PC-9 (cell line): ENCODE measurements at regions not wholly inside any gene's neighbourhood (a gene's known extent, or its start where the extent isn't known, plus 50 kb on each side); places are given as distances from the start of the nearest gene placed in this dataset.

ENCODE experiments used
- BruUV-seq: library from RNA; stranded (reverse); fragments of 400-500 nt; replicated peaks from 2 replicates; lab custom pipeline; 2021; lab: Mats Ljungman, UMichigan
- CTCF ChIA-PET: fragments of 300-600 bp; sonication (Branson Sonifier 250); formaldehyde crosslinking; loops from one replicate; lab custom pipeline; 2022; ENCODE audit warnings: antibody characterized with exemption; lab: Charles Lee
- POLR2A ChIA-PET: fragments of 300-600 bp; sonication (Branson Sonifier 250); formaldehyde crosslinking; loops from one replicate; lab custom pipeline; 2022; ENCODE audit warnings: antibody characterized with exemption; ENCODE audit not compliant: unreplicated experiment; lab: Charles Lee
- DNase-seq, 2 experiments: peaks; one replicate each; pipeline versions ENCODE4 v3.0.0 to v3.0.0-alpha.2; 2015 to 2022; ENCODE audit warnings: mixed read lengths in 1 of 2
- H2AFZ ChIP-seq: fragments of 200-600 bp; sonication (generic); 2 replicates; pipeline ENCODE4 v1.8.1; 2017; ENCODE audit warnings: antibody characterized with exemption
- H3F3A ChIP-seq: fragments of 200-600 bp; sonication (generic); 2 replicates; pipeline ENCODE4 v1.8.1; 2017; ENCODE audit warnings: antibody characterized with exemption, mild to moderate bottlenecking, low read depth; ENCODE audit not compliant: insufficient read depth
- H3K27ac ChIP-seq: fragments of 200-600 bp; sonication (generic); 2 replicates; pipeline ENCODE4 v1.6.1; 2016; ENCODE audit warnings: mixed run types
- H3K27me3 ChIP-seq: fragments of 200-600 bp; sonication (generic); 2 replicates; pipeline ENCODE4 v1.6.1; 2016; ENCODE audit warnings: low read depth, mixed run types; ENCODE audit not compliant: insufficient read depth
- H3K36me3 ChIP-seq: fragments of 200-600 bp; sonication (generic); 2 replicates; pipeline ENCODE4 v1.6.1; 2016; ENCODE audit warnings: low read depth, mixed run types
- H3K4me1 ChIP-seq: fragments of 200-600 bp; sonication (generic); replicated peaks from 2 replicates; pipeline ENCODE4 v1.6.1; 2016; ENCODE audit warnings: mixed run types; ENCODE audit not compliant: insufficient read depth
- H3K4me2 ChIP-seq: fragments of 200-600 bp; sonication (generic); 2 replicates; pipeline ENCODE4 v1.6.1; 2017; ENCODE audit warnings: mixed run types
- H3K4me3 ChIP-seq: fragments of 200-600 bp; sonication (generic); 2 replicates; pipeline ENCODE4 v1.6.1; 2016; ENCODE audit warnings: mixed run types
- H3K79me2 ChIP-seq: fragments of 200-600 bp; sonication (generic); 2 replicates; pipeline ENCODE4 v1.6.1; 2017; ENCODE audit warnings: low read depth, mixed run types
- H3K9me2 ChIP-seq: fragments of 200-600 bp; sonication (generic); 2 replicates; pipeline ENCODE4 v1.8.1; 2017; ENCODE audit warnings: mild to moderate bottlenecking; ENCODE audit not compliant: insufficient read depth
- H3K9me3 ChIP-seq: fragments of 200-600 bp; sonication (generic); 2 replicates; pipeline ENCODE4 v1.8.1; 2016; ENCODE audit warnings: low read depth; ENCODE audit not compliant: insufficient read depth
- H4K20me1 ChIP-seq: fragments of 200-600 bp; sonication (generic); 2 replicates; pipeline ENCODE4 v1.8.1; 2017; ENCODE audit not compliant: insufficient read depth
- EZH2 ChIP-seq: fragments of 200-600 bp; sonication (generic); IDR thresholded peaks from 2 replicates; pipeline ENCODE4 v1.8.0; 2017; ENCODE audit warnings: antibody characterized with exemption, low read depth
- intact Hi-C: fragments of 100-400 bp; cut with micrococcal nuclease; formaldehyde crosslinking; loops from one replicate; pipeline ENCODE4 v1.10.0; 2022; ENCODE audit not compliant: unreplicated experiment
- TF ChIP-seq, protein P1 (sequence below): fragments of 200-600 bp; sonication (generic); conservative IDR thresholded peaks from 2 replicates; pipeline ENCODE4 v1.6.1; 2017; ENCODE audit warnings: mixed run types, antibody characterized with exemption, mild to moderate bottlenecking, moderate library complexity

DNA sequence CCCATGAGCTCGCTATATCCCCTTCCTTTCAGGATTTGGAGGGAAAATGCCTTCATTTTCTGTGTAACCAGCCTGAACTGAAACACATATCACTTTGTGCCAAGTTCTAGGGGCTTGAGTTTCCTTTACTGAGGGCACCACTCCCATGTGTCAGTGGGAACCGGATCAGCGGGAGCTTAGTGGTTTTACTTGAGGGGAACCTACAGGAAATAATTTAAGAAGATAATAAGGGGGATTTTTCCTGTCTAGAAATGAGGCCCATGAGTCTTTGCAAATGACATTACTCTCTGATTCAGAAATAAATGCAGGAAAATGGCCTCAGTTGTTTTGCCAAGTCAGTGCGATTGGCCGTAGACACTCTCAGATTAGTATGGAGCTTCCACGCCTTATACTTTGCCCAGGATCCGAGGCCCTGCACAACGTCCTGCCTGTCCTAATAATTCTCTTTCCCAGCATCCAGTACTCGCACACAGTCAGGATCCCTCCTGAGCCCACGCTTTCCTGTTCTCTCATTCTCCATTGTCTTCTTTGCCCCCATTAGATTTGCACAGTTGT, 86.4 kb upstream of the LYZL1 start:
- intact Hi-C loops, result no loop called here
- ChIA-PET POLR2A (no interaction called here), CTCF (no interaction called here)
- Histone ChIP-seq H4K20me1 (no peaks in the 10 kb centered on the region), H3K4me3 (no peak overlapping the region), H3K27ac (no peak overlapping the region), H3F3A (no peaks in the 10 kb centered on the region), H3K27me3 (no peaks in the 10 kb centered on the region), H3K9me3 (no peaks in the 10 kb centered on the region), H3K4me2 (no peak overlapping the region), H3K4me1 (no peaks in the 10 kb centered on the region), H3K79me2 (no peaks in the 10 kb centered on the region), H2AFZ (no peak overlapping the region), H3K9me2 (no peaks in the 10 kb centered on the region), H3K36me3 (no peaks in the 10 kb centered on the region)
- BruUV-seq, result no TSS peak
- no peak for DNase-seq
- TF ChIP-seq EZH2, result no peak
- TF ChIP-seq, protein P1, sequence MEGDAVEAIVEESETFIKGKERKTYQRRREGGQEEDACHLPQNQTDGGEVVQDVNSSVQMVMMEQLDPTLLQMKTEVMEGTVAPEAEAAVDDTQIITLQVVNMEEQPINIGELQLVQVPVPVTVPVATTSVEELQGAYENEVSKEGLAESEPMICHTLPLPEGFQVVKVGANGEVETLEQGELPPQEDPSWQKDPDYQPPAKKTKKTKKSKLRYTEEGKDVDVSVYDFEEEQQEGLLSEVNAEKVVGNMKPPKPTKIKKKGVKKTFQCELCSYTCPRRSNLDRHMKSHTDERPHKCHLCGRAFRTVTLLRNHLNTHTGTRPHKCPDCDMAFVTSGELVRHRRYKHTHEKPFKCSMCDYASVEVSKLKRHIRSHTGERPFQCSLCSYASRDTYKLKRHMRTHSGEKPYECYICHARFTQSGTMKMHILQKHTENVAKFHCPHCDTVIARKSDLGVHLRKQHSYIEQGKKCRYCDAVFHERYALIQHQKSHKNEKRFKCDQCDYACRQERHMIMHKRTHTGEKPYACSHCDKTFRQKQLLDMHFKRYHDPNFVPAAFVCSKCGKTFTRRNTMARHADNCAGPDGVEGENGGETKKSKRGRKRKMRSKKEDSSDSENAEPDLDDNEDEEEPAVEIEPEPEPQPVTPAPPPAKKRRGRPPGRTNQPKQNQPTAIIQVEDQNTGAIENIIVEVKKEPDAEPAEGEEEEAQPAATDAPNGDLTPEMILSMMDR, result no peak

DNA sequence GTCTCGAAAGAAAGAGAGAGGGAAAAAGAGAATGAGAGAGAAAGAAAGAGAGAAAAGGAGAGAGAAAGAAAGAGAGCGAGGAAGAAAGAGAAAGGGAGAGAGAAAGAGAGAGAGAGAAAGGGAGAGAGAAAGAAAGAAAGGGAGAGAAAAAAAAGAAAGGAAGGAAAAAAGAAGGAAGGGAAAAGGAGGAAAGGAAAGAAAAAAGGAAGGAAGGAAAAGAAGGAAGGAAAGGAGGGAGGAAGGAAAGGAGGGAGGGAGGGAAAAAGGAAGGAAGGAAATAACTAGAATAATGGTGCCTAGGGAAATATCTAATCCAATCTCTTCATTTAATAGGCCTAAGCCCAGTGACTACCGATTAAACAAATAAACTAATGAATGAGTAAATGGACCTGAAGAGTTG, 85.4 kb upstream of the LYZL1 start:
- CTCF ChIA-PET, result interaction anchor here (0.6 kb wide), 1 partner anchor 189 kb away, joined by 12 read pairs; no protein-coding TSS in a partner anchor
- intact Hi-C loops, result no loop called here

DNA sequence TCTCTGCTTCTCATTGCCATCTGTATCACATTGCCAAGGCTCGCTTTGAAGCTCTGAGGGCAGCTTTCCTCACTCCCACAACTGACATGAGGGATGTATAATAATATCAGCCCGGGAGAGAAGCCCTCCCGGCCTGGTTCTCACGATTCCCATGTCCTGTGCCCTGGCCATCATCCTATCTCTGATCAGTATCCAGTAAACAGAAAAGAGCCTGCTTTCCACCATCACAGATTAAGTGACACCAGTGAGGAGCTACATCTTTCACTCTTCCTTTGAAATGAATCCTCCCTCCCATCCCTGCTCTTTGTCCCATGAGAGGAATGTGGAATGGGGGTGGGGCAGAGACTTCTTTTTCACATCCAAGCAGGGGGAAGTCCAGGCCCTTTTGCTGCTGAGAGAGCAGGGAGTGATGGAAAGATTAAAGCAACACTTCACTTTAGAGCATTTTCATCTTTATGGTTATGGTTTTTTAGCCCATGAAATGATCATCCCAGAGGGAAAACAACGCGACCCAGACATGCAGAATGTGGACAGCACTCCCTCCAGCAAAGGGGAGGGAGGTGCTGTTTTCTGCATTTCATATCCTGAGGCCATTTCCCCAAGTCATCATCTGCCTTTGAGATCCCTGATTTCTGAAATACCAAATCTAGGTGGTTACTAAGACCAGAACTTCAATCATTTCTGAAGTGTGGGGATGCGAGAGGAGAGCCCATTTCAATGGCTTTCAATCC, 84.6 kb upstream of the LYZL1 start:
- CTCF ChIA-PET, result interaction anchor here (0.6 kb wide), 1 partner anchor 188 kb away, joined by 12 read pairs; no protein-coding TSS in a partner anchor
- Histone ChIP-seq H3K4me3 (no peak overlapping the region), H3K27me3 (no peaks in the 10 kb centered on the region), H3K4me2 (no peak overlapping the region), H3K36me3 (no peaks in the 10 kb centered on the region), H2AFZ (no peak overlapping the region), H3K9me3 (no peaks in the 10 kb centered on the region), H4K20me1 (no peaks in the 10 kb centered on the region), H3F3A (no peaks in the 10 kb centered on the region), H3K4me1 (no peaks in the 10 kb centered on the region), H3K9me2 (no peaks in the 10 kb centered on the region), H3K79me2 (no peaks in the 10 kb centered on the region), H3K27ac (no peak overlapping the region)
- intact Hi-C loops, result no loop called here
- BruUV-seq, result no TSS peak
- no peak for DNase-seq
- POLR2A ChIA-PET, result no interaction called here
- TF ChIP-seq, protein P1, result no peak
- no peak for TF ChIP-seq EZH2

More for the DNA sequence above, 85.4 kb upstream of the LYZL1 start:
- Histone ChIP-seq H3K79me2 (no peaks in the 10 kb centered on the region), H4K20me1 (no peaks in the 10 kb centered on the region), H3K27ac (no peak overlapping the region), H3K4me1 (no peaks in the 10 kb centered on the region), H3K36me3 (no peaks in the 10 kb centered on the region), H3K4me3 (no peak overlapping the region), H3K4me2 (no peak overlapping the region), H3K9me3 (no peaks in the 10 kb centered on the region), H3F3A (no peaks in the 10 kb centered on the region), H3K9me2 (no peaks in the 10 kb centered on the region), H2AFZ (no peak overlapping the region), H3K27me3 (no peaks in the 10 kb centered on the region)
- TF ChIP-seq, protein P1, result no peak
- no peak for TF ChIP-seq EZH2
- no peak for DNase-seq
- BruUV-seq, result no TSS peak
- POLR2A ChIA-PET, result interaction anchor here (0.6 kb wide), 1 partner anchor 19 kb away, joined by 6 read pairs; no protein-coding TSS in a partner anchor
